Heart left ventricle (tissue), 13 donors: ENCODE measurements at regions not wholly inside any gene's neighbourhood (a gene's known extent, or its start where the extent isn't known, plus 50 kb on each side); places are given as distances from the start of the nearest gene placed in this dataset.

Source experiments
- POLR2A ChIP-seq, 2 donors: fragments of 450-650 bp; IDR thresholded peaks; one replicate each; pipeline ENCODE4 v1.6.1; 2017; ENCODE audit warnings: antibody characterized with exemption in 2 of 2, mild to moderate bottlenecking in 2 of 2, moderate library complexity in 2 of 2
- TF ChIP-seq, protein P1 (sequence below), 12 donors: fragments of 200-600 bp; sonication (generic) in 4 of 12; IDR thresholded peaks; one replicate each; pipeline versions ENCODE4 v1.5.0 to v1.8.0; 2018 to 2022; ENCODE audit warnings: antibody characterized with exemption in 12 of 12, mild to moderate bottlenecking in 5 of 12
- donor health status: ischemic (EF 13 %, LVEDD 7.1; RV severe dilation, severe dysfunction).
- donor health status: DM: no; HTN: yes; CAD: no.
- donor health status: DM: no; HTN: no; CAD: no.
- donor health status: ischemic (EF 25% LVEDD 6.9; RV normal size, moderate dysfunction).
- donor health status: ischemic (EF 25% LVEDD 5.7; RV mildly dilated, moderate dysfunction).
- donor health status: ischemic (EF 35%, LVEDD 5.7; RV mildly dilated, moderate dysfunction).
- donor health status: nonischemic (EF 11% LVEDD 7.7; RV severe dilation, severe dysfunction).
- donor health status: DM: yes; HTN: yes; CAD: no.
- donor health status: PGD.
- donor health status: ischemic (EF 29% LVEDD 5.4; RV normal size, mild dysfunction).
- donor health status: nonischemic (EF 23%, LVEDD 6.1; RV moderate dilation, normal function).

DNA sequence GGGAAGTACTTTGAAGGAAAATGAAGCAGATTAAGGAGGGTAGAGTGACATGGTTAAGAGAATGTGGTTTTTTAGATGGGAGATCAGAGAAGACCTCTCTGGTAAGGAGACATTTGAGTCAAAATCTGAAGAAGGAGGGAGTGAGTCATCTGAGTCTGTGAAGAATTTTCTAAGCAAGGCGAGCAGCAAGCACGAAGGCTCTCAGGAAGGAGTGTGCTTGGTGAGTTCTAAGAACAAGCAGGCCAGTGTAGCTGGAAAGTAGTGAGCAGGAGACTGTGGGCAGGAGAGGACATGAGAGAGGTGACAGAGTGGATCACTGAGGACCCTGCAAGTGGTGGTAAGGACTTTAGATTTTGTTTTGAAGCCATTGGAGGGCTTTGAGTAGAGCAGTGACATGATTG lies 76.3 kb upstream of the FUT8 start:
- TF ChIP-seq, protein P1, sequence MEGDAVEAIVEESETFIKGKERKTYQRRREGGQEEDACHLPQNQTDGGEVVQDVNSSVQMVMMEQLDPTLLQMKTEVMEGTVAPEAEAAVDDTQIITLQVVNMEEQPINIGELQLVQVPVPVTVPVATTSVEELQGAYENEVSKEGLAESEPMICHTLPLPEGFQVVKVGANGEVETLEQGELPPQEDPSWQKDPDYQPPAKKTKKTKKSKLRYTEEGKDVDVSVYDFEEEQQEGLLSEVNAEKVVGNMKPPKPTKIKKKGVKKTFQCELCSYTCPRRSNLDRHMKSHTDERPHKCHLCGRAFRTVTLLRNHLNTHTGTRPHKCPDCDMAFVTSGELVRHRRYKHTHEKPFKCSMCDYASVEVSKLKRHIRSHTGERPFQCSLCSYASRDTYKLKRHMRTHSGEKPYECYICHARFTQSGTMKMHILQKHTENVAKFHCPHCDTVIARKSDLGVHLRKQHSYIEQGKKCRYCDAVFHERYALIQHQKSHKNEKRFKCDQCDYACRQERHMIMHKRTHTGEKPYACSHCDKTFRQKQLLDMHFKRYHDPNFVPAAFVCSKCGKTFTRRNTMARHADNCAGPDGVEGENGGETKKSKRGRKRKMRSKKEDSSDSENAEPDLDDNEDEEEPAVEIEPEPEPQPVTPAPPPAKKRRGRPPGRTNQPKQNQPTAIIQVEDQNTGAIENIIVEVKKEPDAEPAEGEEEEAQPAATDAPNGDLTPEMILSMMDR (IDR thresholded peaks at IDR 0.05), result no peak
- no peak for TF ChIP-seq POLR2A (IDR thresholded peaks at IDR 0.05)
